Thoracic aorta (tissue), 2 donors: ENCODE measurements at regions not wholly inside any gene's neighbourhood (a gene's known extent, or its start where the extent isn't known, plus 50 kb on each side); places are given as distances from the start of the nearest gene placed in this dataset.

Experiments
- ATAC-seq: fragments of 150-250 bp; one replicate; pipeline ENCODE4 v1.8.0; 2017; ENCODE audit warnings: low read depth; ENCODE audit not compliant: insufficient number of reproducible peaks, low FRiP score
- DNase-seq: peaks from one replicate; pipeline ENCODE4 v3.0.0-alpha.2; 2020; ENCODE audit warnings: low spot score
- H3K27ac ChIP-seq, 2 donors: fragments of 200-600 bp; sonication (generic); 1 replicate in 1 of 2; 2 replicates in 1 of 2; pipeline ENCODE4 v1.5.1; 2016; ENCODE audit warnings: mild to moderate bottlenecking in 2 of 2, moderate library complexity in 2 of 2
- H3K27me3 ChIP-seq: fragments of 200-600 bp; sonication (generic); replicated peaks from 2 replicates; pipeline ENCODE4 v1.6.0; 2016; ENCODE audit warnings: mild to moderate bottlenecking; ENCODE audit not compliant: insufficient read depth
- H3K36me3 ChIP-seq: fragments of 200-600 bp; sonication (generic); one replicate; pipeline ENCODE4 v1.5.1; 2016
- H3K4me1 ChIP-seq, 2 donors: fragments of 200-600 bp; sonication (generic); 1 replicate in 1 of 2; 2 replicates in 1 of 2; pipeline versions ENCODE4 v1.5.1 to v1.6.0; 2016; ENCODE audit warnings: low read depth in 2 of 2, mild to moderate bottlenecking in 1 of 2; ENCODE audit not compliant: control insufficient read depth in 1 of 2
- H3K4me3 ChIP-seq: fragments of 200-600 bp; sonication (generic); 2 replicates; pipeline ENCODE4 v1.5.1; 2016; ENCODE audit warnings: mild to moderate bottlenecking
- H3K9me3 ChIP-seq: fragments of 200-600 bp; sonication (generic); 2 replicates; pipeline ENCODE4 v1.5.1; 2016
- TF ChIP-seq, protein P1 (sequence below): fragments of 200-600 bp; sonication (generic); IDR thresholded peaks from one replicate; pipeline ENCODE4 v1.5.1; 2019; ENCODE audit warnings: antibody characterized with exemption

DNA sequence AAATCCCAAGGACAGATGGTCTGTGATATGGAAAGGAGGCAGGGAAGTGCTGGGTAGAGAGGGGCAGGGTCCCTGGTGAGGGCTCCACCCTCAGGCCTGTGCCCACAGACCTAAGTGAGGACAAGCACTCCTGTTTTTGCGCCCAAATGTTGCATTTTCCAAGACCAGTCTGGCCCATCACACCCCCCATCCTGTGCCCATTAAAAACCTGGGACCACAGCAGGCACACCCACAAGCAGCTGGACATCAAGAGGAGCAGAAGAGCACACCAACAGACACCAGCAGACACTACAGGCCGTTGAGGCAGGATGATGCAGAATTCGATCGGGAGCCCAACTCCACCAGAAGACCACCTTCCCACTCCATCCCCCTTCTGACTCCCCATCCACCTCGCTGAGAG, 72.8 kb downstream of the DMRTA2 start:
- no peak for ATAC-seq
- no peak for DNase-seq

DNA sequence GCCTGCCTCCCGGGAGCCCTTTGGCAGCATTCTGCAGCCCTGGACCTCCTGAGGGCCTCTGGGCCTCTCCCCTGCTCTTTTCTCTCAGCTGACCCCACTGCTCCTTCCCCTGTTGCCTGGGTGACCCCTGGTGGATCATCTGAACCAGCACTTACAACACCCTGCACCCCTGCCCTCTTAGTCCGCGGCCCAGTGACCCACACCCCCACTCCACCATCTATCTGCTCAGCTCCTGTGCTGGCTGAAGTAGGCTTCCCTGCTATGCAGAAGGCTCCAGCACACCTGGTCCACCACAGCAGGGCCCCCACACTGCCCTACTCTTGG, 74.0 kb downstream of the DMRTA2 start:
- H3K36me3 ChIP-seq, result no peaks in the 10 kb centered on the region
- H3K27ac ChIP-seq, result no peak overlapping the region
- no peaks in the 10 kb centered on the region for H3K9me3 ChIP-seq
- TF ChIP-seq, protein P1, sequence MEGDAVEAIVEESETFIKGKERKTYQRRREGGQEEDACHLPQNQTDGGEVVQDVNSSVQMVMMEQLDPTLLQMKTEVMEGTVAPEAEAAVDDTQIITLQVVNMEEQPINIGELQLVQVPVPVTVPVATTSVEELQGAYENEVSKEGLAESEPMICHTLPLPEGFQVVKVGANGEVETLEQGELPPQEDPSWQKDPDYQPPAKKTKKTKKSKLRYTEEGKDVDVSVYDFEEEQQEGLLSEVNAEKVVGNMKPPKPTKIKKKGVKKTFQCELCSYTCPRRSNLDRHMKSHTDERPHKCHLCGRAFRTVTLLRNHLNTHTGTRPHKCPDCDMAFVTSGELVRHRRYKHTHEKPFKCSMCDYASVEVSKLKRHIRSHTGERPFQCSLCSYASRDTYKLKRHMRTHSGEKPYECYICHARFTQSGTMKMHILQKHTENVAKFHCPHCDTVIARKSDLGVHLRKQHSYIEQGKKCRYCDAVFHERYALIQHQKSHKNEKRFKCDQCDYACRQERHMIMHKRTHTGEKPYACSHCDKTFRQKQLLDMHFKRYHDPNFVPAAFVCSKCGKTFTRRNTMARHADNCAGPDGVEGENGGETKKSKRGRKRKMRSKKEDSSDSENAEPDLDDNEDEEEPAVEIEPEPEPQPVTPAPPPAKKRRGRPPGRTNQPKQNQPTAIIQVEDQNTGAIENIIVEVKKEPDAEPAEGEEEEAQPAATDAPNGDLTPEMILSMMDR, result no peak
- no peak overlapping the region for H3K4me3 ChIP-seq
- DNase-seq (no peak), ATAC-seq (no peak)
- H3K27me3 ChIP-seq, result no peaks in the 10 kb centered on the region
- no peaks in the 10 kb centered on the region for H3K4me1 ChIP-seq

More for the DNA sequence above, 72.8 kb downstream of the DMRTA2 start:
- TF ChIP-seq, protein P1, result no peak
- Histone ChIP-seq H3K4me1 (no peaks in the 10 kb centered on the region), H3K36me3 (no peaks in the 10 kb centered on the region), H3K9me3 (no peaks in the 10 kb centered on the region), H3K27ac (no peak overlapping the region), H3K4me3 (no peak overlapping the region), H3K27me3 (no peaks in the 10 kb centered on the region)

DNA sequence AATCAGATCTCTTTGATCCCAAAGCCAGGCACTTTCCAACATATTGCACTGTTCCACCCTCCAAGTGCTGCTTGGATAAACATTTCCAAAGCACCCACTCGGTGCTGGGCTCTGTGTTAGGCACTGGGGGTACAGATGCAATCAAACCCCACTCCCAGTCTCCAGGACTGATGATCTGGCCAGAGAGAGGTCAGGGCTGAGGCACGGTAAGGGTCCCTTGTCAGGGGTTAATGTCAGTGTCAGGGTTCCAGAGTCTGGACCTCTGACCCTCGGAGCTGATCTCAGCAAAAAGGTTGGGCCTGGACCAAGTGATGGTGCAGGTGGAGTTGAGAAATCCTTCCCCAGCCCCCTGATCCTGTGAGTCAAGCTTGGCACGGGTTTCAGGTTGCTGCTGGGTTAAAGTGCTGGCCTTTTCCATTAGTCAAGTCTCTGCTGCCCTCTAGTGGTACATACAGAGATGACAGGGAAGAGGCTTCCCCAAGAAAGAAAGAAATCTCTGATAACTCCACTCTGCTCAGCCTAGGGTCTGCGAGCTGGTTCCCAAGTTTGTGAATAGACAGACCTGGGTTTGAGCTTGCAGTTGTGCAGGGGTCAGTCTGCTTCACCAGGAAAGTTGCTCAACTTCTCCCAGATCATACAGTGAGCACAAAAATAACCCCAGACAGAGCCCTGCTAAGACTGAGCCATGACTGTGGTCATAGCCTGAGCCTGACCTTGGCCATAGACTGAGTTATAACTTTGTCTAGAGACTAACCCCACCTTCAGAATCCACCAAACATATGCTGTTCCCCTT, 74.6 kb downstream of the DMRTA2 start:
- Histone ChIP-seq H3K4me3 (no peak overlapping the region), H3K4me1 (no peaks in the 10 kb centered on the region), H3K36me3 (no peaks in the 10 kb centered on the region), H3K27me3 (no peaks in the 10 kb centered on the region), H3K9me3 (no peaks in the 10 kb centered on the region), H3K27ac (no peak overlapping the region)
- TF ChIP-seq, protein P1, result peak; percentile 78
- ATAC-seq (no peak), DNase-seq (no peak)

DNA sequence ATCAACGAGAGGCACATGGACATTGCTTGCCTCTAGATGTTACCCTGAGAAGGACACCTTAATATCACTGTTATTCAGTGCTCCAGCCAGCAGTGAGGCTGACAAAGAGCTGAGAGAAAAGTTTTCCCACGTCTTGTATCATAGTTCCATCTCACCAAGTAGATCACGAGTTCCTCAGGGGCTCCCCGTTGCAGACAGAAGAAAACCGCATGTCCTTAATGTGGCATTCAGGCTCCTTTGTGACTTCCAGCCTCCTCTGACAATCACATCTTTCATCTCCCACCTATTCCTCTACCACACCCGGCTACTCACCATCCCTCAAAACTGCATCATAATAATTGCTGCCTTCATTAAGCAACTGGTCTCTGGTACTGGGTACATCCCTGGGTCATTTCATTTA, 75.3 kb downstream of the DMRTA2 start:
- no peak for DNase-seq
- TF ChIP-seq, protein P1, result no peak
- no peak overlapping the region for H3K27ac ChIP-seq
- no peaks in the 10 kb centered on the region for H3K27me3 ChIP-seq
- H3K4me1 ChIP-seq, result no peaks in the 10 kb centered on the region
- H3K36me3 ChIP-seq, result no peaks in the 10 kb centered on the region
- no peak for ATAC-seq
- no peak overlapping the region for H3K4me3 ChIP-seq
- no peaks in the 10 kb centered on the region for H3K9me3 ChIP-seq

DNA sequence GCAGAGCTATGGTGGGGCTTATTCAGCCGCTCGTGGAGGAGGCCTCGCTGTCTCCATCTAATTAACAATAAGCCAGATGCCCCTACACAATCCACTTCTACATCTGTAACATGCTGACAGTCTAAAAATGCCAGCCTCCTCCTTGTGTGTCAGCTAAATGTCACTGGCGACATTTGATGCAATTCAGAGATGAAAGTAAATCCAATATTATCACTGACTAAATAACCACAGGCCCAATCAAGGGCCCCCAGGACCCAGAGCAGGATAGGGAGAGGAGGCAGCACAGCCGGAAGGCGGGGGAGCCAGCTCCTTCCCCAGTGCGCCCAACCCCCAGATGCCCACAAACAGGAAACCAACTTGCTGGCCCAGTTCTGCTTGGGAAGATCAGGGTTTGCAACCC, 76.6 kb downstream of the DMRTA2 start:
- Histone ChIP-seq H3K27ac (no peak overlapping the region), H3K4me1 (no peaks in the 10 kb centered on the region), H3K36me3 (no peaks in the 10 kb centered on the region), H3K27me3 (no peaks in the 10 kb centered on the region), H3K9me3 (no peaks in the 10 kb centered on the region), H3K4me3 (no peak overlapping the region)
- DNase-seq, result no peak
- no peak for ATAC-seq
- TF ChIP-seq, protein P1, result no peak
